ENCODE measurements at regions not wholly inside any gene's neighbourhood (a gene's known extent, or its start where the extent isn't known, plus 50 kb on each side); places are given as distances from the start of the nearest gene placed in this dataset.

DNA sequence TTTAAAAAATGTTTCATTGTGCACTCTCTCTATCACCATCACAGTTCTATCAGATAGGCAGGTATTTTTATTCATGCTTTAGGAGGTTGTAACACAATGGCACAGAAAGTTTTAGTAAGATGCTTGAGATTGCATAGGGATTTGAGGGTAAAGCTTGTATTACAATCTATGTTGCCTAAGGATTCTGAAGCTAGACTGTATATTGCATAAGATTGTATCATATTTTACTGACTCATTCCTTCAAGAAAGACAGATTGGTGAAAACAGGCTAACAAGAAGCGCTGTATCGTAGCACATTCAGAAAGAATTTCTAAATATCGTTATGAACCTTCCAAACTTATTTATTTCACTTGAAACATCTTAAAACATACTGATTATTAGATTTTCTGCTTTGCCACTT is 577.7 kb downstream of the EBF1 start:
- Histone ChIP-seq H3K4me3 (ENCODE audit: low read depth, low read length, poor library complexity, severe bottlenecking) (no peak overlapping the region), H3K36me3 (ENCODE audit: insufficient read depth, low read length) (no peaks in the 10 kb centered on the region), H3K9ac (ENCODE audit: low read length) (no peak overlapping the region), H3K9me3 (ENCODE audit: low read length) (no peaks in the 10 kb centered on the region), H2AFZ (ENCODE audit: low read length) (no peak overlapping the region), H3F3A (ENCODE audit: insufficient read depth, low read length) (no peaks in the 10 kb centered on the region), H3K27ac (ENCODE audit: low read depth, low read length, poor library complexity, severe bottlenecking) (no peak overlapping the region), H3K4me2 (ENCODE audit: low read length) (no peak overlapping the region), H3K79me2 (ENCODE audit: insufficient read depth, low read length) (no peaks in the 10 kb centered on the region), H3K9me2 (ENCODE audit: low read depth, low read length) (no peaks in the 10 kb centered on the region), H4K20me1 (ENCODE audit: insufficient read depth, low read length) (no peaks in the 10 kb centered on the region), H3K27me3 (ENCODE audit: insufficient read depth, low read length) (no peaks in the 10 kb centered on the region), H3K4me1 (ENCODE audit: insufficient read depth, low read length, severe bottlenecking) (no peaks in the 10 kb centered on the region)
- TF ChIP-seq, protein P1, sequence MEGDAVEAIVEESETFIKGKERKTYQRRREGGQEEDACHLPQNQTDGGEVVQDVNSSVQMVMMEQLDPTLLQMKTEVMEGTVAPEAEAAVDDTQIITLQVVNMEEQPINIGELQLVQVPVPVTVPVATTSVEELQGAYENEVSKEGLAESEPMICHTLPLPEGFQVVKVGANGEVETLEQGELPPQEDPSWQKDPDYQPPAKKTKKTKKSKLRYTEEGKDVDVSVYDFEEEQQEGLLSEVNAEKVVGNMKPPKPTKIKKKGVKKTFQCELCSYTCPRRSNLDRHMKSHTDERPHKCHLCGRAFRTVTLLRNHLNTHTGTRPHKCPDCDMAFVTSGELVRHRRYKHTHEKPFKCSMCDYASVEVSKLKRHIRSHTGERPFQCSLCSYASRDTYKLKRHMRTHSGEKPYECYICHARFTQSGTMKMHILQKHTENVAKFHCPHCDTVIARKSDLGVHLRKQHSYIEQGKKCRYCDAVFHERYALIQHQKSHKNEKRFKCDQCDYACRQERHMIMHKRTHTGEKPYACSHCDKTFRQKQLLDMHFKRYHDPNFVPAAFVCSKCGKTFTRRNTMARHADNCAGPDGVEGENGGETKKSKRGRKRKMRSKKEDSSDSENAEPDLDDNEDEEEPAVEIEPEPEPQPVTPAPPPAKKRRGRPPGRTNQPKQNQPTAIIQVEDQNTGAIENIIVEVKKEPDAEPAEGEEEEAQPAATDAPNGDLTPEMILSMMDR (IDR thresholded peaks at IDR 0.05; ENCODE audit: low read length): no peak
- no peak for TF ChIP-seq EZH2 (IDR thresholded peaks at IDR 0.05; ENCODE audit: borderline replicate concordance, low read length)

DNA sequence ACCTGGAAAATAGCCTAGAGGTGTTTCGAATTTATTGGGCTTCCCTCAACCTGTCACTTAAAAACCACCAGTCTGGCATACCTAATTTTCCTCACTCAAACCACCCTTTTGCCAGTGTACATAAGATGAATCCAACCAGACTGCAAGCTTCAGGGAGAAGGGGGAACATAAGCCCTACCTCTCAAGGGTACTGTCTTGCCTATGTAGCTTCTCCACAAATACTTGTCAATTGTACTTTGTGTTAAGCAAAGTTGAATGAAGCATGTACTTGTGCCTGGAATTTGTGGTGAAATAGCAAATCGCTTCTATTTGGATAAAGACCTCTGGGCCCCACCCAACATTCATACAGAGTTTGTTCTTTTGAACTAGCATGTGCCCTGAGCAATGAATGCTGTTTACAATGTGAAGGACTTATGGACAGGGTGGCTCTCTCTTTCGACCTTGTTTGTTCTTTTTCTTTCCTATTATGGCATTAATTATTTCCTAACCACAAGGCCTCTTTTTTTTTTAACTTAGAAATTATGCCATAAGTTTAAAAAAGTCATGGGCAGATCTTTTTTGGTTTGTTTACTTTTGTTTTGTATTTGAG is 580.2 kb downstream of the EBF1 start:
- H3K27ac ChIP-seq (ENCODE audit: low read depth, low read length, poor library complexity, severe bottlenecking): no peak overlapping the region
- no peaks in the 10 kb centered on the region for H4K20me1 ChIP-seq (ENCODE audit: insufficient read depth, low read length)
- no peaks in the 10 kb centered on the region for H3K9me3 ChIP-seq (ENCODE audit: low read length)
- no peaks in the 10 kb centered on the region for H3K36me3 ChIP-seq (ENCODE audit: insufficient read depth, low read length)
- no peaks in the 10 kb centered on the region for H3K27me3 ChIP-seq (ENCODE audit: insufficient read depth, low read length)
- H3F3A ChIP-seq (ENCODE audit: insufficient read depth, low read length): no peaks in the 10 kb centered on the region
- no peak overlapping the region for H3K4me3 ChIP-seq (ENCODE audit: low read depth, low read length, poor library complexity, severe bottlenecking)
- H2AFZ ChIP-seq (ENCODE audit: low read length): no peak overlapping the region
- TF ChIP-seq EZH2 (IDR thresholded peaks at IDR 0.05; ENCODE audit: borderline replicate concordance, low read length): no peak
- TF ChIP-seq, protein P1 (IDR thresholded peaks at IDR 0.05; ENCODE audit: low read length): no peak
- no peak overlapping the region for H3K9ac ChIP-seq (ENCODE audit: low read length)
- H3K9me2 ChIP-seq (ENCODE audit: low read depth, low read length): no peaks in the 10 kb centered on the region
- H3K4me1 ChIP-seq (ENCODE audit: insufficient read depth, low read length, severe bottlenecking): no peaks in the 10 kb centered on the region
- no peaks in the 10 kb centered on the region for H3K79me2 ChIP-seq (ENCODE audit: insufficient read depth, low read length)
- no peak overlapping the region for H3K4me2 ChIP-seq (ENCODE audit: low read length)

DNA sequence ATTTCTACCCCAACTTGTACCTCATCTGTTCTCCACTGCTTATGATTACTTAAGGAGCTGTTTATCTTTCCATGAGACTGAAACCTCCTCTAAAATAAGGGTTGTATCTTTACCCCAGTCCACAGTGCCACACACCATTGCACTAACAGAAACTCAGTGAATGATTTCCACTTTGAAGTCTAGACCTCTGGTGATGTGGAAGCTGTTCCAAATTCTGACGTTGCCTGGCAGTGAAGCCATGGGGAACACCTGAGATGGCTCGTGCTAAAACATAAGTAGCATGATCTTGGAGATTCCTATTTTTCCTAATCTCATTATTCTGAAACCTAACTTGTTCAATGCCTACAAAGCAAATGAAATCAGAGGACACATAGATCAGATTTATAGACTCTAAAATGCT is 583.2 kb downstream of the EBF1 start:
- Histone ChIP-seq H3K9me3 (ENCODE audit: low read length) (no peaks in the 10 kb centered on the region), H3K9ac (ENCODE audit: low read length) (no peak overlapping the region), H3K4me1 (ENCODE audit: insufficient read depth, low read length, severe bottlenecking) (peaks cover 30% of the 10 kb centered on the region), H3K4me3 (ENCODE audit: low read depth, low read length, poor library complexity, severe bottlenecking) (no peak overlapping the region), H2AFZ (ENCODE audit: low read length) (no peak overlapping the region), H4K20me1 (ENCODE audit: insufficient read depth, low read length) (no peaks in the 10 kb centered on the region), H3K27me3 (ENCODE audit: insufficient read depth, low read length) (no peaks in the 10 kb centered on the region), H3F3A (ENCODE audit: insufficient read depth, low read length) (no peaks in the 10 kb centered on the region), H3K79me2 (ENCODE audit: insufficient read depth, low read length) (no peaks in the 10 kb centered on the region), H3K9me2 (ENCODE audit: low read depth, low read length) (no peaks in the 10 kb centered on the region), H3K4me2 (ENCODE audit: low read length) (no peak overlapping the region), H3K27ac (ENCODE audit: low read depth, low read length, poor library complexity, severe bottlenecking) (no peak overlapping the region), H3K36me3 (ENCODE audit: insufficient read depth, low read length) (no peaks in the 10 kb centered on the region)
- no peak for TF ChIP-seq EZH2 (IDR thresholded peaks at IDR 0.05; ENCODE audit: borderline replicate concordance, low read length)
- TF ChIP-seq, protein P1 (IDR thresholded peaks at IDR 0.05; ENCODE audit: low read length): no peak
